ENCODE measurements at regions not wholly inside any gene's neighbourhood (a gene's known extent, or its start where the extent isn't known, plus 50 kb on each side); places are given as distances from the start of the nearest gene placed in this dataset.

GRCh38 chr13:109883181-109884180, 97.1 kb upstream of the IRS2 start:
- TF ChIP-seq TAF1 (IDR thresholded peaks at IDR 0.05; ENCODE audit: borderline replicate concordance, low read depth, low read length) (no peak), POLR2AphosphoS5 (IDR thresholded peaks at IDR 0.05; ENCODE audit: low read depth, low read length) (no peak), POLR2A (IDR thresholded peaks at IDR 0.05; ENCODE audit: low read depth, low read length) (no peak)

All from GM12892 (cell line).